ENCODE measurements at regions not wholly inside any gene's neighbourhood (a gene's known extent, or its start where the extent isn't known, plus 50 kb on each side); places are given as distances from the start of the nearest gene placed in this dataset.

GRCh38 chr15:97893967-97894366, 66.5 kb upstream of the ARRDC4 start:
- no peaks in the 10 kb centered on the region for H3K27me3 ChIP-seq
- no peak overlapping the region for H3K27ac ChIP-seq
- DNase-seq (ENCODE audit: low read depth in 1 of 2, low spot score in 1 of 2) = no peak
- no peaks in the 10 kb centered on the region for H3K36me3 ChIP-seq
- no peak overlapping the region for H3K4me3 ChIP-seq
- H3K4me1 ChIP-seq (ENCODE audit: low read depth) = peaks cover 29% of the 10 kb centered on the region
- TF ChIP-seq CTCF (IDR thresholded peaks at IDR 0.05; ENCODE audit: low read depth, low read length) = no peak
- no peaks in the 10 kb centered on the region for H3K9me3 ChIP-seq (ENCODE audit: low read depth)

- H3K4me3 ChIP-seq = no peak overlapping the region
- H3K9me3 ChIP-seq (ENCODE audit: low read depth) = no peaks in the 10 kb centered on the region
- peaks cover 2% of the 10 kb centered on the region for H3K4me1 ChIP-seq (ENCODE audit: low read depth)
- peaks cover 9% of the 10 kb centered on the region for H3K27me3 ChIP-seq
- H3K27ac ChIP-seq = no peak overlapping the region
- TF ChIP-seq CTCF (IDR thresholded peaks at IDR 0.05; ENCODE audit: low read depth, low read length) = no peak
- H3K36me3 ChIP-seq = no peaks in the 10 kb centered on the region
- no peak for DNase-seq (ENCODE audit: low read depth in 1 of 2, low spot score in 1 of 2)
Measured at GRCh38 chr15:97899981-97900380, 60.5 kb upstream of the ARRDC4 start.

GRCh38 chr15:97902140-97902780, 58.2 kb upstream of the ARRDC4 start:
- Histone ChIP-seq H3K27me3 (peaks cover 9% of the 10 kb centered on the region), H3K4me1 (ENCODE audit: low read depth) (peaks cover 2% of the 10 kb centered on the region), H3K4me3 (no peak overlapping the region), H3K9me3 (ENCODE audit: low read depth) (no peaks in the 10 kb centered on the region), H3K36me3 (no peaks in the 10 kb centered on the region), H3K27ac (no peak overlapping the region)
- no peak for TF ChIP-seq CTCF (IDR thresholded peaks at IDR 0.05; ENCODE audit: low read depth, low read length)
- peak in 1 of 2 donors; percentile 15 for DNase-seq (ENCODE audit: low read depth in 1 of 2, low spot score in 1 of 2)

- H3K36me3 ChIP-seq = no peaks in the 10 kb centered on the region
- H3K9me3 ChIP-seq (ENCODE audit: low read depth) = no peaks in the 10 kb centered on the region
- DNase-seq (ENCODE audit: low read depth in 1 of 2, low spot score in 1 of 2) = no peak
- no peak for TF ChIP-seq CTCF (IDR thresholded peaks at IDR 0.05; ENCODE audit: low read depth, low read length)
- H3K27ac ChIP-seq = no peak overlapping the region
- peaks cover 2% of the 10 kb centered on the region for H3K4me1 ChIP-seq (ENCODE audit: low read depth)
- H3K4me3 ChIP-seq = no peak overlapping the region
- H3K27me3 ChIP-seq = peaks cover 9% of the 10 kb centered on the region
Measured at GRCh38 chr15:97903560-97903959, 56.9 kb upstream of the ARRDC4 start.

GRCh38 chr15:97903971-97904572, 56.4 kb upstream of the ARRDC4 start:
- peak; percentile 74 to 88 for DNase-seq (ENCODE audit: low read depth in 1 of 2, low spot score in 1 of 2)
- Histone ChIP-seq H3K4me3 (no peak overlapping the region), H3K9me3 (ENCODE audit: low read depth) (no peaks in the 10 kb centered on the region), H3K36me3 (no peaks in the 10 kb centered on the region), H3K4me1 (ENCODE audit: low read depth) (peaks cover 2% of the 10 kb centered on the region), H3K27me3 (peaks cover 9% of the 10 kb centered on the region), H3K27ac (no peak overlapping the region)
- peak; percentile 76 for TF ChIP-seq CTCF (IDR thresholded peaks at IDR 0.05; ENCODE audit: low read depth, low read length)
